ENCODE measurements at regions not wholly inside any gene's neighbourhood (a gene's known extent, or its start where the extent isn't known, plus 50 kb on each side); places are given as distances from the start of the nearest gene placed in this dataset.
A peak's percentile ranks its signal among the peaks of the same experiment; 100 is the strongest.

- no peak for DNase-seq
Observed at GRCh38 chr2:176614930-176615329, 345.7 kb downstream of the MTX2 start.

- DNase-seq = no peak
Observed at GRCh38 chr2:176619504-176619903, 350.3 kb downstream of the MTX2 start.

- no peak for DNase-seq
Observed at GRCh38 chr2:176621350-176621749, 352.1 kb downstream of the MTX2 start.

GRCh38 chr2:176622792-176623191 is 353.6 kb downstream of the MTX2 start:
- DNase-seq = no peak

- DNase-seq = no peak
Observed at GRCh38 chr2:176626796-176627195, 357.6 kb downstream of the MTX2 start.

- DNase-seq = no peak
Observed at GRCh38 chr2:176628438-176628837, 359.2 kb downstream of the MTX2 start.

- DNase-seq = no peak
Observed at GRCh38 chr2:176633754-176634153, 364.5 kb downstream of the MTX2 start.

- no peak for DNase-seq
Observed at GRCh38 chr2:176636401-176636800, 367.2 kb downstream of the MTX2 start.

- DNase-seq = no peak
Observed at GRCh38 chr2:176637142-176637485, 367.9 kb downstream of the MTX2 start.

GRCh38 chr2:176637486-176638166 is 368.4 kb downstream of the MTX2 start:
- DNase-seq = no peak

- peak; percentile 74 for DNase-seq
Observed at GRCh38 chr2:176638167-176639015, 369.1 kb downstream of the MTX2 start.

GRCh38 chr2:176639016-176639343 is 369.7 kb downstream of the MTX2 start:
- DNase-seq = no peak

- no peak for DNase-seq
Observed at GRCh38 chr2:176639671-176640070, 370.4 kb downstream of the MTX2 start.

- no peak for DNase-seq
Observed at GRCh38 chr2:176641436-176641835, 372.2 kb downstream of the MTX2 start.

GRCh38 chr2:176642074-176642473 is 372.8 kb downstream of the MTX2 start:
- no peak for DNase-seq

GRCh38 chr2:176643646-176644045 is 374.4 kb downstream of the MTX2 start:
- no peak for DNase-seq

- no peak for DNase-seq
Observed at GRCh38 chr2:176645494-176645893, 376.3 kb downstream of the MTX2 start.

- no peak for DNase-seq
Observed at GRCh38 chr2:176646033-176646615, 376.9 kb downstream of the MTX2 start.

GRCh38 chr2:176647325-176648165 is 378.3 kb downstream of the MTX2 start:
- no peak for DNase-seq

GRCh38 chr2:176648700-176649297 is 379.6 kb downstream of the MTX2 start:
- DNase-seq = no peak

- peak; percentile 12 for DNase-seq
Observed at GRCh38 chr2:176650104-176650837, 381.0 kb downstream of the MTX2 start.

Data from hematopoietic multipotent progenitor cell treated with erythropoietin and hydrocortisone succinate and interleukin-3 and kit ligand, for 6 days (in vitro differentiated cells).